Stomach smooth muscle (tissue), 2 donors: ENCODE measurements at regions not wholly inside any gene's neighbourhood (a gene's known extent, or its start where the extent isn't known, plus 50 kb on each side); places are given as distances from the start of the nearest gene placed in this dataset.

Experiments
- H3K27ac ChIP-seq: one replicate; pipeline ENCODE4 v1.7.0; 2013; ENCODE audit warnings: mild to moderate bottlenecking, low read length, inconsistent platforms
- H3K27me3 ChIP-seq, 2 donors: one replicate each; pipeline ENCODE4 v1.7.0; 2013; ENCODE audit warnings: low read length in 2 of 2; ENCODE audit not compliant: insufficient read depth in 2 of 2, control insufficient read depth in 1 of 2
- H3K36me3 ChIP-seq, 2 donors: one replicate each; pipeline ENCODE4 v1.7.0; 2013; ENCODE audit warnings: low read length in 2 of 2; ENCODE audit not compliant: control insufficient read depth in 2 of 2, insufficient read depth in 2 of 2
- H3K4me1 ChIP-seq: one replicate; pipeline ENCODE4 v1.7.0; 2013; ENCODE audit warnings: low read length; ENCODE audit not compliant: control insufficient read depth, insufficient read depth
- H3K4me3 ChIP-seq, 2 donors: one replicate each; pipeline ENCODE4 v1.7.0; 2013; ENCODE audit warnings: low read length in 2 of 2
- H3K9ac ChIP-seq, 2 donors: one replicate each; pipeline ENCODE4 v1.7.0; 2013; ENCODE audit warnings: low read length in 2 of 2, mild to moderate bottlenecking in 1 of 2
- H3K9me3 ChIP-seq, 2 donors: one replicate each; pipeline ENCODE4 v1.7.0; 2013; ENCODE audit warnings: low read length in 2 of 2; ENCODE audit not compliant: control insufficient read depth in 2 of 2
- donor health status: healthy.
- donor health status: Pancreatic carcinoma.

- peaks cover 12% of the 10 kb centered on the region for H3K4me1 ChIP-seq
- no peak overlapping the region for H3K4me3 ChIP-seq
- no peaks in the 10 kb centered on the region for H3K27me3 ChIP-seq
- H3K27ac ChIP-seq = no peak overlapping the region
- no peak overlapping the region for H3K9ac ChIP-seq
- H3K9me3 ChIP-seq = no peaks in the 10 kb centered on the region
- H3K36me3 ChIP-seq = no peaks in the 10 kb centered on the region
Observed at GRCh38 chr21:38753114-38753513, 52.6 kb upstream of the ETS2 start.

- H3K9ac ChIP-seq = no peak overlapping the region
- no peak overlapping the region for H3K27ac ChIP-seq
- H3K4me1 ChIP-seq = peaks cover 12% of the 10 kb centered on the region
- no peaks in the 10 kb centered on the region for H3K36me3 ChIP-seq
- H3K9me3 ChIP-seq = no peaks in the 10 kb centered on the region
- no peak overlapping the region for H3K4me3 ChIP-seq
- H3K27me3 ChIP-seq = no peaks in the 10 kb centered on the region
Observed at GRCh38 chr21:38753557-38753971, 52.2 kb upstream of the ETS2 start.
